Neutrophil (primary cell): ENCODE measurements at regions not wholly inside any gene's neighbourhood (a gene's known extent, or its start where the extent isn't known, plus 50 kb on each side); places are given as distances from the start of the nearest gene placed in this dataset.

Source experiments
- H3K27ac ChIP-seq: fragments of 200-600 bp; sonication (generic); 2 replicates; pipeline ENCODE4 v1.5.1; 2016; ENCODE audit warnings: mild to moderate bottlenecking, moderate library complexity
- H3K27me3 ChIP-seq: fragments of 200-600 bp; sonication (generic); 2 replicates; pipeline ENCODE4 v1.6.0; 2016; ENCODE audit warnings: mild to moderate bottlenecking
- H3K36me3 ChIP-seq: fragments of 200-600 bp; sonication (generic); 2 replicates; pipeline ENCODE4 v1.5.1; 2017
- H3K4me1 ChIP-seq, 2 experiments: fragments of 200-600 bp in 1 of 2; sonication (generic) in 1 of 2; 1 replicate in 1 of 2; 2 replicates in 1 of 2; pipeline versions ENCODE4 v1.5.1 to v1.6.1; 2013 to 2016; ENCODE audit warnings: low read depth in 1 of 2, low read length in 1 of 2, mild to moderate bottlenecking in 1 of 2, moderate library complexity in 1 of 2; ENCODE audit not compliant: control insufficient read depth in 1 of 2, insufficient read depth in 1 of 2
- H3K4me3 ChIP-seq, 2 experiments: fragments of 200-600 bp in 1 of 2; sonication (generic) in 1 of 2; 1 replicate in 1 of 2; 2 replicates in 1 of 2; pipeline ENCODE4 v1.5.1; 2013 to 2016; ENCODE audit warnings: low read depth in 1 of 2, low read length in 1 of 2, mild to moderate bottlenecking in 1 of 2, moderate library complexity in 1 of 2
- H3K9me3 ChIP-seq: fragments of 200-600 bp; sonication (generic); 2 replicates; pipeline ENCODE4 v1.5.1; 2016
- TF ChIP-seq, protein P1 (sequence below): fragments of 200-600 bp; sonication (generic); IDR thresholded peaks from 2 replicates; pipeline ENCODE4 v1.5.1; 2016; ENCODE audit warnings: antibody characterized with exemption

DNA sequence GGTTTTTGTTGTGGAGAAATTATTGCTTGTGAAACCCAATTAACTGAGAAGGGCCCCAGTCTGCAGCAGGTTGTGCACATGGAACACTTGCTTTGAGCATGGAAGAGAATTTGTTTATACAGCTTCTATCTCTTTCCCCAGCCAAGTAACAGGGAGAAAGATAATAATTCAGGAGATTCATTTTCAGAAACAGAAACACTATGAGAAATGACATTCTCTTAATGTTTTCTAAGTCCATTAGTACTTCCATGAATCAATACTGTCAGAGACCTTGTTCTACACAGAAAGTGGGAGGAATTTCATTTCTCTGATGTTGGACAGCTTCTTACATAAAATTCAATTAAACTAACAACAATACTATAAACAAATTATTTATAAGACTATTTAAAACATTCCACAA, 446.3 kb downstream of the KLF12 start:
- Histone ChIP-seq H3K27ac (no peak overlapping the region), H3K4me3 (no peak overlapping the region), H3K36me3 (no peaks in the 10 kb centered on the region), H3K27me3 (no peaks in the 10 kb centered on the region), H3K9me3 (no peaks in the 10 kb centered on the region), H3K4me1 (no peaks in the 10 kb centered on the region)
- TF ChIP-seq, protein P1, sequence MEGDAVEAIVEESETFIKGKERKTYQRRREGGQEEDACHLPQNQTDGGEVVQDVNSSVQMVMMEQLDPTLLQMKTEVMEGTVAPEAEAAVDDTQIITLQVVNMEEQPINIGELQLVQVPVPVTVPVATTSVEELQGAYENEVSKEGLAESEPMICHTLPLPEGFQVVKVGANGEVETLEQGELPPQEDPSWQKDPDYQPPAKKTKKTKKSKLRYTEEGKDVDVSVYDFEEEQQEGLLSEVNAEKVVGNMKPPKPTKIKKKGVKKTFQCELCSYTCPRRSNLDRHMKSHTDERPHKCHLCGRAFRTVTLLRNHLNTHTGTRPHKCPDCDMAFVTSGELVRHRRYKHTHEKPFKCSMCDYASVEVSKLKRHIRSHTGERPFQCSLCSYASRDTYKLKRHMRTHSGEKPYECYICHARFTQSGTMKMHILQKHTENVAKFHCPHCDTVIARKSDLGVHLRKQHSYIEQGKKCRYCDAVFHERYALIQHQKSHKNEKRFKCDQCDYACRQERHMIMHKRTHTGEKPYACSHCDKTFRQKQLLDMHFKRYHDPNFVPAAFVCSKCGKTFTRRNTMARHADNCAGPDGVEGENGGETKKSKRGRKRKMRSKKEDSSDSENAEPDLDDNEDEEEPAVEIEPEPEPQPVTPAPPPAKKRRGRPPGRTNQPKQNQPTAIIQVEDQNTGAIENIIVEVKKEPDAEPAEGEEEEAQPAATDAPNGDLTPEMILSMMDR, result no peak

DNA sequence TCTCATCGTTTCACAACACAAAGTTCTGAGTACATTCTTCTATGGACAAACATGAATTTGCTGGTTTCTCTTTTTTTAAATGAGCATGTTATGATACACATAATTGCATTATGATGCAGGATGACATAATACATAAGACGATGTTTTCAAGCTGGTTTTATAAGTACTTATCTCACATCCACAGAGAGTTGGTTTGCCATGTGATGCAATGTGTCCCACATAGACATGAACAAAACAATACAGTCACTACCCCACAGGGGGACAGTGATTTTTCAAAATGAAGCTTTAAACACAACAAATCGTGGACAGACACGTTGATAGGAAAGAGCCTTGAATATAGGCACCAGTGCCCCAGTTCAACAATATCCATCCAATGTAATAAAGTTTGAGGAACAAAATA, 447.1 kb downstream of the KLF12 start:
- H3K9me3 ChIP-seq, result no peaks in the 10 kb centered on the region
- H3K4me1 ChIP-seq, result no peaks in the 10 kb centered on the region
- TF ChIP-seq, protein P1, result no peak
- no peak overlapping the region for H3K27ac ChIP-seq
- no peaks in the 10 kb centered on the region for H3K27me3 ChIP-seq
- no peaks in the 10 kb centered on the region for H3K36me3 ChIP-seq
- H3K4me3 ChIP-seq, result no peak overlapping the region

DNA sequence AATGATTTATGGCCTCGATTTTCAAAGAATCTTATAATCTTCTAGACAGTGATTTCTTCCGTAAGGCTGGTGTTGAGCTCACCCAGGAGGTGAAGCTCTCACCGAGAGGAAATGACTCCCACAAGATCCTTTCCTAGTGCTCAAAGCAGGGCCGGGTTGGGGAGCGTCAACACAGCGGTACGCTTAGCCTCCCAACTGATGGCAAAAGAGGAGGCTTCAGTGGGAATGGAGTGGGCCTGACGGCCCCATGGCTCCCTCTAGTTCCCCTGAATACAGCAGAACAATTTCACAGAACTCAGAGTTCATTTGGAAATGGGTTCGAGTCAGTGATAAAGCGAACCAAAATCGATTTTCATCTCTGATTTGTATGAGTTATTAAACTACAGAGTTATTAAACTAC, 449.5 kb downstream of the KLF12 start:
- Histone ChIP-seq H3K27me3 (no peaks in the 10 kb centered on the region), H3K4me1 (no peaks in the 10 kb centered on the region), H3K36me3 (no peaks in the 10 kb centered on the region), H3K4me3 (no peak overlapping the region), H3K27ac (no peak overlapping the region), H3K9me3 (no peaks in the 10 kb centered on the region)
- TF ChIP-seq, protein P1, result no peak

DNA sequence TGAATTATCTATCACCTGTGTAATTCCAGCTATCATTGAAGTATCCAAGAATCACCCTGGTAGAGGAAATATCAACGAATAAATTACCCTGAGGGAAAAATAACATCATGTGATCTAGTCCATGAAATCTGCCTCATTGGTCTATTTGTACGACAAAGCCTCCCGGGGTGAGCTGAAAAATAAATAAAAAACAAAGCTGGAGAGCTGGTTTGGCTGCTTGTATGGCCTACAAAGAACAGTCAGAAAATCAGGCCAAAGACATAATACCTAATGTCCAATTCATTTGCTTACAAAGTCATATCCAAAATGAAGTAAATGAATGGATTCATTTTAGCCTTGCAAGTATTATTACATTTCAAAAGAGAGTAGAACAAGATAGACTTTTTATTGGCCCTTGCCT, 449.9 kb downstream of the KLF12 start:
- Histone ChIP-seq H3K27ac (no peak overlapping the region), H3K4me3 (no peak overlapping the region), H3K9me3 (no peaks in the 10 kb centered on the region), H3K27me3 (no peaks in the 10 kb centered on the region), H3K36me3 (no peaks in the 10 kb centered on the region), H3K4me1 (no peaks in the 10 kb centered on the region)
- TF ChIP-seq, protein P1, result no peak

DNA sequence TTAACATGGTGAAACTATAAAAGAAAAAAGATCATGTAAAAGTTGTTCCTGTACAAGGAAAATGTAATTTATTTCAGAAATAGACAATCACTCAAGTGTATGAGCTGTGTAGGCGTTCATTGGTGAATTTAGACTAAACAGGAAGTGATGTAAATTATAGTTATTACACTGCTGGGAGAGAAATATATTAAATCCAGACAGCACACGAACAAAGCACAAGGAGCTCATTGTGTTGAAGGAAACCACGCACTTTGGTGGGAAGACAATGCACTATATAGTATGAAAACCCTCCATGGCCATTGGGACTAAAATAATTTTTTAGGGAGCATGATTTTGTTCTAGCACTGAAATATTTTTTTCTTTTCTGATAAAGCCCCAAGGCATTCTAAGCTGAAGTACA, 450.5 kb downstream of the KLF12 start:
- Histone ChIP-seq H3K27ac (no peak overlapping the region), H3K4me3 (no peak overlapping the region), H3K9me3 (no peaks in the 10 kb centered on the region), H3K4me1 (no peaks in the 10 kb centered on the region), H3K27me3 (no peaks in the 10 kb centered on the region), H3K36me3 (no peaks in the 10 kb centered on the region)
- TF ChIP-seq, protein P1, result no peak

DNA sequence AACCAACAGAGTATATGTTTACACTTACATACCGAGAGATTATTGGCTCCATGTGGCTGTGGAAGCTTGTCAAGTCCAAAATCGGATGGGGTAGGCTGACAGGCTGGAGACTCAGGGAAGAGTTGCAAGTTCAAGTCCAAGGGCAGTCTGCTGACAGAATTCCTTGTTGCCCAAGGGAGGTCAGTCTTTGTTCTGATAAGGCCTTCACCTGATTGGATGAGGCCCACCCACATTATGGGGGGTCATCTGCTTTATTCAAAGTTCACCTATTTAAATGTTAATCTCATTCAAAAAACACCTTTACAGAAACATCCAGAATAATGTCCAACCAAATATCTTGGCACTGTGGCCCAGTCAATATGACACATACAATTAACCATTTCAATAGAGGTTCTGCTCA, 452.4 kb downstream of the KLF12 start:
- Histone ChIP-seq H3K9me3 (no peaks in the 10 kb centered on the region), H3K36me3 (no peaks in the 10 kb centered on the region), H3K27ac (no peak overlapping the region), H3K4me1 (no peaks in the 10 kb centered on the region), H3K4me3 (no peak overlapping the region), H3K27me3 (no peaks in the 10 kb centered on the region)
- TF ChIP-seq, protein P1, result no peak
